Progenitor cell of endocrine pancreas (in vitro differentiated cells): ENCODE measurements at regions not wholly inside any gene's neighbourhood (a gene's known extent, or its start where the extent isn't known, plus 50 kb on each side); places are given as distances from the start of the nearest gene placed in this dataset.
"Not testable (repeated sequence)": the region's sequence is repeated elsewhere in the genome, so short reads cannot be mapped to it uniquely, and the experiment has no call there.

Experiments
- DNase-seq: peaks from one replicate; pipeline ENCODE4 v3.0.0; 2021; ENCODE audit warnings: low spot score; ENCODE audit not compliant: unreplicated experiment
- H3K27ac Mint-ChIP-seq: 2 replicates; pipeline ENCODE4 v1.8.0; 2021; ENCODE audit warnings: mild to moderate bottlenecking, moderate library complexity, mixed read lengths
- H3K27me3 Mint-ChIP-seq: 2 replicates; pipeline ENCODE4 v1.8.0; 2021; ENCODE audit warnings: mixed read lengths
- H3K36me3 Mint-ChIP-seq: 2 replicates; pipeline ENCODE4 v1.8.0; 2022; ENCODE audit warnings: mixed read lengths; ENCODE audit not compliant: insufficient read depth
- H3K4me1 Mint-ChIP-seq: 2 replicates; pipeline ENCODE4 v1.8.0; 2021; ENCODE audit warnings: low read depth, mixed read lengths
- H3K4me3 Mint-ChIP-seq: 2 replicates; pipeline ENCODE4 v1.8.0; 2021; ENCODE audit warnings: low read depth, mild to moderate bottlenecking, moderate library complexity, mixed read lengths
- H3K9me3 Mint-ChIP-seq: 2 replicates; pipeline ENCODE4 v1.8.0; 2021; ENCODE audit warnings: low read depth, mixed read lengths
- CTCF ChIP-seq: fragments of 200-600 bp; sonication (generic); IDR thresholded peaks from one replicate; pipeline ENCODE4 v1.5.0; 2021; ENCODE audit warnings: antibody characterized with exemption, mild to moderate bottlenecking; ENCODE audit not compliant: unreplicated experiment

- H3K27ac Mint-ChIP-seq = no peak overlapping the region
- no peaks in the 10 kb centered on the region for H3K27me3 Mint-ChIP-seq
- no peak for DNase-seq
- no peak for TF ChIP-seq CTCF
- H3K9me3 Mint-ChIP-seq = peaks cover 2% of the 10 kb centered on the region
- no peaks in the 10 kb centered on the region for H3K36me3 Mint-ChIP-seq
- H3K4me3 Mint-ChIP-seq = no peak overlapping the region
- H3K4me1 Mint-ChIP-seq = no peaks in the 10 kb centered on the region
Measured at GRCh38 chr13:23105051-23105450, 75.7 kb upstream of the SGCG start.

GRCh38 chr13:23107665-23108064 is 73.1 kb upstream of the SGCG start:
- Mint-ChIP-seq H3K36me3 (no peaks in the 10 kb centered on the region), H3K27me3 (no peaks in the 10 kb centered on the region), H3K4me3 (no peak overlapping the region), H3K4me1 (no peaks in the 10 kb centered on the region), H3K9me3 (no peaks in the 10 kb centered on the region), H3K27ac (no peak overlapping the region)
- DNase-seq = no peak
- no peak for TF ChIP-seq CTCF

DNA sequence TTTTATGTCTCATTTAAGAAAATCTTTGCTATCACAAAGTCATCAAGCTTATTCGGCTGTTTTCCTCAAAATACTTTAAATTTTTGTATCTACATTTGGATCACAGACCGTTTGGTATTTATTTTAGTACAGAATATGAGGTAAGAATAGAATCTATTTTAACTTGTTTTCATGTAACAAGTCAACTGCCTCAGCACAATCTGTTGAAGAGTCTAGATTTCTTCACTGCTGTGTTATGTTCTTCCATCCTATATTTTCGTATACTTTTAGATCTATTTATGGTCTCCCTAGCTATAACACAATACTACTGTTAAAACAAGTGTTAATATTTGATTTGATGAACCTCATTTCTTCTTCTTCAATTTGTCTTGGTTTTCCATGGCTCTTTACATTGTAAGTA is 61.6 kb upstream of the SGCG start:
- Mint-ChIP-seq H3K27ac (no peak overlapping the region), H3K4me1 (no peaks in the 10 kb centered on the region), H3K27me3 (no peaks in the 10 kb centered on the region), H3K36me3 (no peaks in the 10 kb centered on the region), H3K9me3 (peaks cover 15% of the 10 kb centered on the region), H3K4me3 (no peak overlapping the region)
- no peak for DNase-seq
- TF ChIP-seq CTCF = no peak

DNA sequence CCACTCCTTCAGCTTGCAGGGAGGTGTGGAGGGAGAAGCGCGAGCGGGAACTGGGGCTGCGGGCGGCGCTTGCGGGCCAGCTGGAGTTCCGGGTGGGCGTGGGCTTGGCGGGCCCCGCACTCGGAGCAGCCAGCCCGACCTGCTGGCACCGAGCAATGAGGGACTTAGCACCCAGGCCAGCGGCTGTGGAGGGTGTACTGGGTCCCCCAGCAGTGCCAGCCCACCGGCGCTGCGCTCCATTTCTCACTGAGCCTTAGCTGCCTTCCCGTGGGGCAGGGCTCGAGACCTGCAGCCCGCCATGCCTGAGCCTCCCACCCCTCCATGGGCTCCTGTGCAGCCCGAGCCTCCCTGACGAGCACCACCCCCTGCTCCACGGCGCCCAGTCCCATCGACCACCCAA is 53.2 kb upstream of the SGCG start:
- DNase-seq, H3K36me3 Mint-ChIP-seq, H3K27ac Mint-ChIP-seq, H3K9me3 Mint-ChIP-seq, H3K27me3 Mint-ChIP-seq, H3K4me3 Mint-ChIP-seq, H3K4me1 Mint-ChIP-seq: not testable (repeated sequence)

GRCh38 chr13:23129331-23129730 is 51.4 kb upstream of the SGCG start:
- DNase-seq = no peak
- Mint-ChIP-seq H3K27me3 (no peaks in the 10 kb centered on the region), H3K9me3 (no peaks in the 10 kb centered on the region), H3K27ac (no peak overlapping the region), H3K36me3 (no peaks in the 10 kb centered on the region), H3K4me3 (no peak overlapping the region), H3K4me1 (no peaks in the 10 kb centered on the region)
- no peak for TF ChIP-seq CTCF
